HEK293 (cell line): ENCODE measurements at regions not wholly inside any gene's neighbourhood (a gene's known extent, or its start where the extent isn't known, plus 50 kb on each side); places are given as distances from the start of the nearest gene placed in this dataset.

Source experiments
- KLF16 ChIP-seq: fragments of 450-650 bp; formaldehyde crosslinking; IDR thresholded peaks from 2 replicates; pipeline ENCODE4 v1.5.1; 2017; ENCODE audit warnings: missing biosample characterization, missing genetic modification characterization
- PRDM10 ChIP-seq: fragments of 450-650 bp; formaldehyde crosslinking; IDR thresholded peaks from 2 replicates; pipeline ENCODE4 v1.5.1; 2016; ENCODE audit warnings: missing biosample characterization, missing genetic modification characterization
- ZNF138 ChIP-seq: fragments of 450-650 bp; formaldehyde crosslinking; IDR thresholded peaks from 2 replicates; pipeline ENCODE4 v1.5.1; 2016; ENCODE audit warnings: missing biosample characterization, missing genetic modification characterization, borderline replicate concordance
- ZNF24 ChIP-seq: fragments of 450-650 bp; formaldehyde crosslinking; IDR thresholded peaks from 2 replicates; pipeline ENCODE4 v1.5.1; 2016; ENCODE audit warnings: missing biosample characterization, missing genetic modification characterization
- ZNF302 ChIP-seq: fragments of 450-650 bp; formaldehyde crosslinking; IDR thresholded peaks from 2 replicates; pipeline ENCODE4 v1.5.1; 2016; ENCODE audit warnings: missing biosample characterization, missing genetic modification characterization, low read depth
- ZNF513 ChIP-seq: fragments of 450-650 bp; IDR thresholded peaks from 2 replicates; pipeline ENCODE4 v1.5.1; 2018; ENCODE audit warnings: missing biosample characterization, missing genetic modification characterization
- ZNF645 ChIP-seq: fragments of 450-650 bp; formaldehyde crosslinking; IDR thresholded peaks from 2 replicates; pipeline ENCODE4; 2016; ENCODE audit warnings: missing biosample characterization, missing genetic modification characterization
- ZNF792 ChIP-seq: fragments of 450-650 bp; formaldehyde crosslinking; IDR thresholded peaks from 2 replicates; pipeline ENCODE4 v1.5.1; 2016; ENCODE audit warnings: missing biosample characterization, missing genetic modification characterization
- ZNF830 ChIP-seq: fragments of 450-650 bp; IDR thresholded peaks from 2 replicates; pipeline ENCODE4 v1.5.0; 2018; ENCODE audit warnings: missing biosample characterization, missing genetic modification characterization, low read depth, mild to moderate bottlenecking, moderate library complexity
- ZXDB ChIP-seq: fragments of 450-650 bp; formaldehyde crosslinking; IDR thresholded peaks from 2 replicates; pipeline ENCODE4 v1.5.1; 2016; ENCODE audit warnings: missing biosample characterization, missing genetic modification characterization
- TF ChIP-seq, protein P1 (sequence below): fragments of 450-650 bp; formaldehyde crosslinking; IDR thresholded peaks from 2 replicates; pipeline ENCODE4 v1.5.1; 2017; ENCODE audit warnings: missing biosample characterization, missing genetic modification characterization
- TF ChIP-seq, protein P2 (sequence below): fragments of 450-650 bp; formaldehyde crosslinking; IDR thresholded peaks from 2 replicates; pipeline ENCODE4 v1.5.1; 2016; ENCODE audit warnings: missing biosample characterization, missing genetic modification characterization
- TF ChIP-seq, protein P3 (sequence below): fragments of 450-650 bp; formaldehyde crosslinking; IDR thresholded peaks from 2 replicates; pipeline ENCODE4 v1.5.1; 2016; ENCODE audit warnings: missing biosample characterization, missing genetic modification characterization
- TF ChIP-seq, protein P4 (sequence below): IDR thresholded peaks from 2 replicates; pipeline ENCODE4 v1.6.1; 2011; ENCODE audit warnings: mild to moderate bottlenecking, low read depth, low read length, borderline replicate concordance

DNA sequence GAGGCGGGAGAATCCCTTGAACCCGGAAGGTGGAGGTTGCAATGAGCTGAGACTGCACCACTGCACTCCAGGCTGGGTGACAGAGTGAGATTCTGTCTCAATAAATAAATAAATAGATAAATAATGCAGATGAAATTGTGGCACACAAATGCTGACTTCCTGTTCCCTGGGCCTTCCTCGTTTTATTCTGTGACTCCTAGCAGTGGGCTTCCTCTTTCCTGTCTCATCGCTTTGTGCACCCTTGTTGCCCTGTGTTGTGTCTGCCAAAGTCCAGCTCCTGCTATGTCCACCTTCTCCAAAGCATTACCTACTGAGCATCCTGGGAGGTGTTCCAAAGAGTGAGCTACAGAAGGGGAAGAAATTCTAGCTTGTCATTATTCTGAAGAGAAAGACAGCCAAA lies 100.2 kb upstream of the TIAM2 start:
- TF ChIP-seq, protein P1, sequence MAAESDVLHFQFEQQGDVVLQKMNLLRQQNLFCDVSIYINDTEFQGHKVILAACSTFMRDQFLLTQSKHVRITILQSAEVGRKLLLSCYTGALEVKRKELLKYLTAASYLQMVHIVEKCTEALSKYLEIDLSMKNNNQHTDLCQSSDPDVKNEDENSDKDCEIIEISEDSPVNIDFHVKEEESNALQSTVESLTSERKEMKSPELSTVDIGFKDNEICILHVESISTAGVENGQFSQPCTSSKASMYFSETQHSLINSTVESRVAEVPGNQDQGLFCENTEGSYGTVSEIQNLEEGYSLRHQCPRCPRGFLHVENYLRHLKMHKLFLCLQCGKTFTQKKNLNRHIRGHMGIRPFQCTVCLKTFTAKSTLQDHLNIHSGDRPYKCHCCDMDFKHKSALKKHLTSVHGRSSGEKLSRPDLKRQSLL (tag by site-specific recombination): no peak
- TF ChIP-seq ZNF138 (tag by site-specific recombination) (no peak), ZNF792 (tag by site-specific recombination) (no peak), ZNF645 (tag by site-specific recombination) (no peak), ZXDB (tag by site-specific recombination) (no peak), ZNF513 (tag by site-specific recombination) (no peak), ZNF830 (no peak), ZNF24 (tag by site-specific recombination) (no peak), KLF16 (tag by site-specific recombination) (no peak), PRDM10 (tag by site-specific recombination) (no peak), ZNF302 (tag by site-specific recombination) (no peak)
- TF ChIP-seq, protein P2, sequence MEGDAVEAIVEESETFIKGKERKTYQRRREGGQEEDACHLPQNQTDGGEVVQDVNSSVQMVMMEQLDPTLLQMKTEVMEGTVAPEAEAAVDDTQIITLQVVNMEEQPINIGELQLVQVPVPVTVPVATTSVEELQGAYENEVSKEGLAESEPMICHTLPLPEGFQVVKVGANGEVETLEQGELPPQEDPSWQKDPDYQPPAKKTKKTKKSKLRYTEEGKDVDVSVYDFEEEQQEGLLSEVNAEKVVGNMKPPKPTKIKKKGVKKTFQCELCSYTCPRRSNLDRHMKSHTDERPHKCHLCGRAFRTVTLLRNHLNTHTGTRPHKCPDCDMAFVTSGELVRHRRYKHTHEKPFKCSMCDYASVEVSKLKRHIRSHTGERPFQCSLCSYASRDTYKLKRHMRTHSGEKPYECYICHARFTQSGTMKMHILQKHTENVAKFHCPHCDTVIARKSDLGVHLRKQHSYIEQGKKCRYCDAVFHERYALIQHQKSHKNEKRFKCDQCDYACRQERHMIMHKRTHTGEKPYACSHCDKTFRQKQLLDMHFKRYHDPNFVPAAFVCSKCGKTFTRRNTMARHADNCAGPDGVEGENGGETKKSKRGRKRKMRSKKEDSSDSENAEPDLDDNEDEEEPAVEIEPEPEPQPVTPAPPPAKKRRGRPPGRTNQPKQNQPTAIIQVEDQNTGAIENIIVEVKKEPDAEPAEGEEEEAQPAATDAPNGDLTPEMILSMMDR (tag by site-specific recombination): no peak
- TF ChIP-seq, protein P3, sequence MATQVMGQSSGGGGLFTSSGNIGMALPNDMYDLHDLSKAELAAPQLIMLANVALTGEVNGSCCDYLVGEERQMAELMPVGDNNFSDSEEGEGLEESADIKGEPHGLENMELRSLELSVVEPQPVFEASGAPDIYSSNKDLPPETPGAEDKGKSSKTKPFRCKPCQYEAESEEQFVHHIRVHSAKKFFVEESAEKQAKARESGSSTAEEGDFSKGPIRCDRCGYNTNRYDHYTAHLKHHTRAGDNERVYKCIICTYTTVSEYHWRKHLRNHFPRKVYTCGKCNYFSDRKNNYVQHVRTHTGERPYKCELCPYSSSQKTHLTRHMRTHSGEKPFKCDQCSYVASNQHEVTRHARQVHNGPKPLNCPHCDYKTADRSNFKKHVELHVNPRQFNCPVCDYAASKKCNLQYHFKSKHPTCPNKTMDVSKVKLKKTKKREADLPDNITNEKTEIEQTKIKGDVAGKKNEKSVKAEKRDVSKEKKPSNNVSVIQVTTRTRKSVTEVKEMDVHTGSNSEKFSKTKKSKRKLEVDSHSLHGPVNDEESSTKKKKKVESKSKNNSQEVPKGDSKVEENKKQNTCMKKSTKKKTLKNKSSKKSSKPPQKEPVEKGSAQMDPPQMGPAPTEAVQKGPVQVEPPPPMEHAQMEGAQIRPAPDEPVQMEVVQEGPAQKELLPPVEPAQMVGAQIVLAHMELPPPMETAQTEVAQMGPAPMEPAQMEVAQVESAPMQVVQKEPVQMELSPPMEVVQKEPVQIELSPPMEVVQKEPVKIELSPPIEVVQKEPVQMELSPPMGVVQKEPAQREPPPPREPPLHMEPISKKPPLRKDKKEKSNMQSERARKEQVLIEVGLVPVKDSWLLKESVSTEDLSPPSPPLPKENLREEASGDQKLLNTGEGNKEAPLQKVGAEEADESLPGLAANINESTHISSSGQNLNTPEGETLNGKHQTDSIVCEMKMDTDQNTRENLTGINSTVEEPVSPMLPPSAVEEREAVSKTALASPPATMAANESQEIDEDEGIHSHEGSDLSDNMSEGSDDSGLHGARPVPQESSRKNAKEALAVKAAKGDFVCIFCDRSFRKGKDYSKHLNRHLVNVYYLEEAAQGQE: no peak
- TF ChIP-seq, protein P4, sequence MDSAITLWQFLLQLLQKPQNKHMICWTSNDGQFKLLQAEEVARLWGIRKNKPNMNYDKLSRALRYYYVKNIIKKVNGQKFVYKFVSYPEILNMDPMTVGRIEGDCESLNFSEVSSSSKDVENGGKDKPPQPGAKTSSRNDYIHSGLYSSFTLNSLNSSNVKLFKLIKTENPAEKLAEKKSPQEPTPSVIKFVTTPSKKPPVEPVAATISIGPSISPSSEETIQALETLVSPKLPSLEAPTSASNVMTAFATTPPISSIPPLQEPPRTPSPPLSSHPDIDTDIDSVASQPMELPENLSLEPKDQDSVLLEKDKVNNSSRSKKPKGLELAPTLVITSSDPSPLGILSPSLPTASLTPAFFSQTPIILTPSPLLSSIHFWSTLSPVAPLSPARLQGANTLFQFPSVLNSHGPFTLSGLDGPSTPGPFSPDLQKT: no peak
